Loucy (cell line): ENCODE measurements at regions not wholly inside any gene's neighbourhood (a gene's known extent, or its start where the extent isn't known, plus 50 kb on each side); places are given as distances from the start of the nearest gene placed in this dataset.

ENCODE experiments used
- CTCF ChIP-seq: fragments of 200-600 bp; sonication (generic); conservative IDR thresholded peaks from 2 replicates; pipeline ENCODE4 v1.5.1; 2014; ENCODE audit warnings: mild to moderate bottlenecking, antibody characterized with exemption, low read length
- EZH2phosphoT487 ChIP-seq: fragments of 200-600 bp; IDR thresholded peaks from 2 replicates; pipeline ENCODE4 v1.6.1; 2018; ENCODE audit warnings: antibody characterized with exemption, mild to moderate bottlenecking, moderate library complexity, borderline replicate concordance

- TF ChIP-seq CTCF (no peak), EZH2phosphoT487 (no peak)
Measured at GRCh38 chr6:4459996-4460395, 316.2 kb upstream of the CDYL start.
